Left cardiac atrium (tissue), 4 donors: ENCODE measurements at regions not wholly inside any gene's neighbourhood (a gene's known extent, or its start where the extent isn't known, plus 50 kb on each side); places are given as distances from the start of the nearest gene placed in this dataset.

Source experiments
- ATAC-seq, 2 donors: fragments of 200-7000 bp; cut with Tn5 transposase; one replicate each; pipeline ENCODE4 v1.9.1; 2020; ENCODE audit warnings: mild to moderate bottlenecking in 2 of 2, moderate library complexity in 2 of 2
- DNase-seq: peaks from one replicate; pipeline ENCODE4 v3.0.0-alpha.2; 2020
- intact Hi-C, 2 donors: fragments of 100-400 bp; cut with DNase I; formaldehyde crosslinking; loops; one replicate each; pipeline versions ENCODE4 v1.14.1 to v1.15.1; 2022 to 2023
- donor health status: DM: no; HTN: yes; CAD: no.
- donor health status: DM: no; HTN: yes; CAD: no; lungs with severe emphysema.
- donor health status: DM: yes; HTN: yes; CAD: no.
- donor health status: Dilated cardiomyopathy.

DNA sequence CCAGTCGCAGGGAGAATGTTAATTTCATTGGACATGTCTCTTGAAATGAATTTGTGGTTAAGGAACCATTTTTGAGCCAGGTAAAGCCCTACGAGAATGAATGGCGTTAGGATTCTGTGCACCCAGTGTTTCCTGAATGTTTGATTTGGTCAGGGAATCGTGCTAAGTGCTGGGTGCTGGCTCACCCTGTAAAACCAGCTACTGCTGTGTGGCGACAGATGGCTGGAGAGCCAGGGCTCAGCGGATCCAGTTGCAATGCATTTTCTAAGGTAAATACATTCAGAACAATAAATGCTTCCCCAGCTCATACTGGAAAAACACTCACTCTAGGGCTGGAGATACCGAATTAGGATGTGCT lies 355.5 kb downstream of the GLRX3 start:
- no peak for ATAC-seq
- intact Hi-C loops = no loop called here
- no peak for DNase-seq

DNA sequence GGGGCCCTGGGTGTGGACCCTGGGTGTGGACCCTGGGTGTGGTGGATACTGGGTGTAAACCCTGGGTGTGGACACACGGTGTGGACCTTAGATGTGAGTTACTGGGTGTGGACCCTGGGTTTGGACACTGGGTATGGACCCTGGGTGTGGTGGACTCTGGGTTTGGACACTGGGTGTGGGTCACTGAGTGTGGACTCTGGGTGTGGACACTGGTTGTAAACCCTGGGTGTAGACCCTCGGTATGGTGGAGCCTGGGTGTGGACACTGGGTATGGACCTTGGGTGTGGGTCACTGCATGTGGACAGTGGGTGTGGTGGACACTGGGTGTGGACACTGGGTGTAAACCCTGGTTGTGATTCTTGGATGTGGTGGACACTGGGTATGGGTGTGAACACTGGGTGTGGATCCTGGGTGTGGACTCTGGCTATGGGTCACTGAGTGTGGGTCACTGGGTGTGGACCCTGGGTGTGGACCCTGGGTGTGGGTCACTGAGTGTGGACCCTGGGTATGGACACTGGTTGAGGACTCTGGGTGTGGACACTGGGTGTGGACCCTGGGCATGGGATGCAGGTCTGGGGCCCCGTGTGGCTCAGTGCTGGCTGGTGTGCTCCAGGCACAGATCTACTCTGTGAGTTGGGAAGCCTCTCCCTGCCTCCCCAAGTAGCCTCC lies 356.2 kb downstream of the GLRX3 start:
- DNase-seq = no peak
- ATAC-seq = no peak
- intact Hi-C loops = no loop called here

DNA sequence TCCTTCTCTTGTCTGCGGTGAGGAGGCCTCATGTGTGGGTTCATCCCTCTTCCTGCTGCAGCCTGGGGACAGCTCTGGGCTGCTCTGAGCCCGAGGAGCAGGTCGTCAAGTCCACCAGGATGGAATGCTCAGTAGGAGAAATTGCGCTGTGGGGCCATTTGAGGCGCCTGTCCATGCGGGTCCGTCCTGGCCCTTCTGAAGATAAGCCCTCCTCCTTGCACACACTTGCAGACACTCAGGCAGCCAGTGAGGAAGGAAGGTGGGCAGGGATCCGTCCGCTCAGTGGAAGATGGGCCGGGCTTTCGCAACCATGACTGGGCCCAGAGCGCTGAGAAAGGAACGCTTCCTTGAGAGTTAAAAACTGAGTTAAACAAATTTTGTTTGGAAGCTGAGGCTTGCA lies 356.8 kb downstream of the GLRX3 start:
- DNase-seq (no peak), ATAC-seq (no peak)
- intact Hi-C loops = no loop called here

DNA sequence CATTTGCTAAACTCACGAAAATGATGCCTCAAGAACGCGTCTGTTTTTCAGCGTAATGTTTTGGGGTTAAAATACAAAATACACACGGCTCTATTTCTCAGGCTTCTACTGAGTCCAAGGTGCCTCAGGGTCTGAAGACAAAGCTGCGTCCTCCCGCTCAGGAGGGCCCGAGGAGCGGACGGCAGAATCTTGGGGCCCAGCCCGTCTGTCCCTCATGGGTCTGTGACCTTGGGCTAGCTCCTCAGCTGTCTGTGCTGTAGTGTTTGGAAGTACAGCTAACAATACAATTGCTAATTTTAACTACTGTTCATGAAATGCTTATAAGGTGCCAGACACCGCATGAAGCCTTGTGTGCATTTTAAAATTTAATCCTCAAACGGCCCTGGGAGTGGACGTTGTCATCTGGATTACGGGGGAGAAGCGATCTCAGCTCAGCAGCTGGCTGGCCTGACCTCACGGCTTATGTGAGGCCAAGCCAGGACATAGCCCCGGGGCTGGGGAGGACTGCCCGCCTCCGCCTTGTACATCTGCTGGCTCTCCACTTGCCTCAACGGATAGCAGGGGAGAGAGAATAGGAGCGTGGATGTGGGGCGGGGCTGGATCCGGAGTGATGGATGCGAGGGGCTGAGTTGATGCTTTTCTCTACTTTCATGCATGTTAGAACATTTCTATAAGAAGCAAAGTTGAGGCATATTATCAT lies 357.4 kb downstream of the GLRX3 start:
- ATAC-seq (no peak), DNase-seq (no peak)
- intact Hi-C loops = no loop called here

DNA sequence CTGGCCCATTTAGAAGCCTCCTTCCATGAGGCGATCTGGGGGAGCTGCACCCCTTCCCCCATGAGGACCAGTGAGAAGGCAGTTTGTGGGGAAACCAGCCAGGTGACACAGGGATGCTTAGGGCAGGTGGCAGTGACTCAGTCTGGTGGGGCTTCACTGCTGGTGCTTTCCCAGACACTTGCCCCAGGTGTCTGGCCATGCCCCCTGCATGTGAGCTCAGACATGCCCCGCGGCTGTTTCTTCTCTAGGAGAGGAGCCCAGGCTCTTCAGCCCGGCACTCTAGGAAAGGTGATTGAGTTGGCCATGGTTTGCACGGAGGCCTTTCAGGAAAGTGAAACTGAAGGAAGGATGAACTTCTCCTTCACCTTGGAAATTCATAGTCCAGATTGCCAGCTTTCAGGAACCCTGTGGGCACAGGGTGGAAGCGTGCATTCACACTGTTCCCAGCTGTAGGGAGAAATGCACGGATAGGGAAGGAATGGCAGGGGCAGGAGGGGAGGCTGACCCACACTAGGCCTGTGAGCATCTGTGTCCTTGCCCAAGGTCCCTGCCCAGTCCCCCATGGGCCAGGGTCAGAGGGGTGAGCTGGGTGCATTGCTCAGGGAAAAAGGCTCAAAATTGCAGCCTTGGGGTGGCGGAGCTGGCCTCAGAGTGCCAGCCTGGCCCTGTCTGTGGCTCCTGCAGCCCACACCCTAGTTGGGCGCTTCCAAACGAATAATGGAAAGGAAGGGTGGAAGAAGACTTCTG lies 359.1 kb downstream of the GLRX3 start:
- ATAC-seq (no peak), DNase-seq (no peak)
- intact Hi-C loops = no loop called here

DNA sequence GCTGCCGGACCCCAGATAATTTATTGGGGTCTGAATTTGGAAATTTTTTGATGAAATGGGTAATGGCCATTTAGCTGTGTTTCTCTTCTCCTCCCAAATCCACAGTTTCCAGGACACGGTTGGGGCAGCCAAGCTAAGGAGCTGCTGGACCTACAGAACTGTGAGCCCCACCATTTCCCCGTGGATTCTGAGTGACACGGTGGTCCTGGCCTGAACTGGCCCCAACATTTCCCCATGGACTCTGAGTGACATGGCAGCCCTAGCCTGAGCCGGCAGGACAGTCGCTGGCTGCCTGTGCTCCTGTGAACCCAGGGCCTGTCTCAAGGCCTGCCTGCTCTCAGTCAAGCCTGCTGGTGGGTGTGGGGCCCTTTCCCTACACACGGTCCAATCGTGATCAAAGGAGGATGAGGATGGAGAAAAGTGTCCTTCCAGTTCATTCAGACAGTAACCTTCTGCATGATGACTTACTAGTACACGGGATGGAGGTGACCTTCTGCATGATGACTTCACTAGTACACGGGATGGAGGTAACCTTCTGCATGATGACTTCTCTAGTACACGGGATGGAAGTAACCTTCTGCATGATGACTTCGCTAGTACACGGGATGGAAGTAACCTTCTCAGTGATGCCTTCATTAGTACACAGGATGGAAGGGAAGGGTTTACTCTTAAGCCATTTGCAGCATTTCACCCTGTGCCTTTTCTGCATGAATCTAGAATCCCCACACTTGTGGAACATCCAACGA lies 359.9 kb downstream of the GLRX3 start:
- DNase-seq (no peak), ATAC-seq (no peak)
- intact Hi-C loops = no loop called here

DNA sequence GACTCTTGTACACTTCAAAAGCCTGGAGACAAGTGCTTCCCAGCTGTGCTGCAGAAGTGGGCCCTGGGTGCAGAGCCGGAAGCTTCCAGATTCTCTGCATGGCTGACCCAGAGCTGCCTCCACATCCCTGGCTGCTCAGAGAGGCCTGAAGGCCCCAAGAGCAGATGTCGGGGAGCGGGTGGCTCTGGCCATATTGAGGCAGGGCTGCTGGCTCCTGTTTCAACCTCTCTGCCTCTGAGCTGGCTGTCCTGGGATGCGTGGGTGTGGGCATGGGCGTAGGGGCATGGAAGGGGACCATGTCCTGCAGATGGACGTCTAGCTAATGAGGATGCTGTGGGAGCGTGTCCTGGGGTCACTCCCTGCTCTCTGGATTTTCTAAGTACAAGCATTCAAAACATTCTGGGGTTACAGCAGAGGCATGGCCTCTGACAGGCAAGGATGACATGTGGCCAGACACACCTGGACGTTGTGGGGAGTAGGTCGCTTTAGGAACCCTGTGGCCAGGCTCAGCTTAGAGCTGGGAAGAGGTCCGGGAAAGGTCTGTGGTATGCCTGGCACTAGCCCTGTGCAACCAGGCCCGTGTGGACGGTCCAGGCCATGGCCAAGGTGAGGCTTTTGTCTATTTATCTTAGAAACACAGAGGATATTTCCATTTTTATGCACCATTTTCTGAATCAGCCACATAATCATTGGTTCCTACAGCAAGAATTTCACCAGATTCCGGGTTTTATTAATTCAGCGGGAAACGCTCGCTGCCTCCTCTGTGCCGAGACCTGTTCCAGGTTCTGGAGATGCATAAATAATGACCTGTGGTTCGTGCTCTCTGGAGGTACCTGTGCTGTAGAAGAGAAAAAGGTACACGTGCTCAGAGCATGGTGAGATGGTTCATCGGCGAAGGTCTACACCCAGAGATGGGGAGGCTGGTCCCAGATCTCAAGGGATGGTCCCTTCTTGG lies 361.1 kb downstream of the GLRX3 start:
- no peak for ATAC-seq
- intact Hi-C loops = no loop called here
- DNase-seq = no peak

DNA sequence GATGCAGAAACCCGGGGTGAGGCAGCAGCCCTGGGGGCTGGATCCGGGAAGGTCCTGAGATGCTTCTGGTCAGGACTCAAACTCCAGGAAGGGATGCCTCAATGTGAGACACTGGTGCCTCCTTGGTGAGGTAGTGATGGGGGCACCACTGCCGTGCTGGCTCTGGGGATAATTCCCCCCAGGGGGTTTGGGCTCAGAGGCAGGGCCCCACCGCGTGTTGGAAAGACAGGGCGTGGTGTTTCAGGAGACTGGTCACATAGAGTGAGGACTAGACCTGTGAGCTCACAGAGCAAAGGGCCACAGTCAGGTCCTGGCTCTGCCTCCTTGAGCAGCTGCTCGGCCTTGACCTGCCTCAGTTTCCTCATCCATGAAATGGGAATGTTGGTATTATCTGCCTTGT lies 361.9 kb downstream of the GLRX3 start:
- intact Hi-C loops = no loop called here
- ATAC-seq (no peak), DNase-seq (no peak)

DNA sequence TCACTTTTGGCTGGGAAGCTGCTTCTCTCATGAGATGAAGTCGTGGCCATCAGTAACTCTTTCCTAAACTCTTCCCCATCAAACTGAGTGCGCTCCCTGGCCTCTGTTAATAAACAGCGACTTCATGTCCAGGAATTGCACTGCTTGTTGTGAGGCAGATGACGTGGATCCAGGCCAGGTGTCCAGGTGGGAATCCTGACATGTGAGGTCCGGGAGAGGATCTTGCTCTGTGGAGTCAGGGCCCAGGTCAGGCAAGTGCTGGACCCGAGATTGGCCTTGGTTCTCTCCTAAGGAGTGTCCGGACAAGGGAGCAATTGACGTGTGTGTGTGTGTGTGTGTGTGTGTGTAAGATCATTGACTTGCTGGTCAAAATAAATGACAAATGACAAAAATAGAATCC lies 362.7 kb downstream of the GLRX3 start:
- intact Hi-C loops = no loop called here
- no peak for ATAC-seq
- DNase-seq = no peak

DNA sequence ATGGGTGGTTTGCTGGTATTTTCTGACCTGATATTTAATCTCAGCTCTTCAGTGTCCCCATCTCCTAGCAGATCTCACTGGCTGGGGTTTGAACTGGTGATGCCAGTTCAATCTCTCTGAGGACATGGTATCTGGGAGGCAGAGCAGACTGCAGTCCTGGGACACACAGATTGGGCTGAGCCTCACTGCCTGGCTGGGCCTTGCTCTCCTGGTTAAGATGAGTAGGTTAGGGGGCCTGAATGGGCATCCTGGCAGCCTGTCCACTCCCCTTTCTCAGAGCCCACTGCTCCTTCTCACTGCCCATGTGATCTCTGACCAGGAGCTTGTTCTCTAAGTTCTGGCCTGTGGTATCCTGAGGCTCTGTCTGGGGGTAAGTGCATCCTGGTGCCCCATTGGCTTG lies 363.4 kb downstream of the GLRX3 start:
- ATAC-seq (no peak), DNase-seq (no peak)
- intact Hi-C loops = no loop called here

DNA sequence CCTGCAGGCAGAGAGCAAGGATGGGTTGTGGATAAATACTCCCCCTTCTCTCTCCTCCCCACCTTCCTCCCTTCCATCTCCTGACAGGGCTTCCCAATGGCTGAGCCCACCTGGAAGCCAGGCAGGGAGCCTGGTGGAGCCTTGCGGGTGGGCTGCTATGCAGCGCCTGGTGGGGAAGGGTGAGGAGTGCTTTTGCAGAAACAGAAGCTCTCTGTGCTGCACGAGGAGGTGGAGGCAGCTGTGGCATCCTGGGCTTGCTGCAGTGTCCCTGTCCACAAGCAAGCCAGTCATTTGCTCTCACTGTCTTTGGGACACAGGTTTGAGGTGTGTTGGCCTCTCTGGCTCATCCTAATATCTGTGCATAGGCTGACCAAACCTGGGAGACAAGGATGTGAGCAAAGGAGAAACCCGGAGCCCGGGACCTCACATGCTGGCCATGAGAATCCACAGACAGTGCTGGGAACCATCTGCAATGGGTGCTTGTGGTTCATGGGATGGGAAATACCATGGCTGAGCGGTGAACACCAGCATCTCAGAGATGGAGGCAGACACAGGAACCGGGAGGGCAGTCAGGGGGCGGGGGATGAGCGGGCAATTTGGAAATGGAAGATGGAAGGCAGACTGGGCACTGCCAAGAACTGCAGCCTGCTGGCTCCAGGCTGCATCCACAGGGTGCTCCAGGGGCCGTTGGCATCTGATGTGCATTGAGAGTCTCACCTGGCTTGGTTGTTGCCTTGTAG lies 364.2 kb downstream of the GLRX3 start:
- ATAC-seq (no peak), DNase-seq (no peak)
- intact Hi-C loops = no loop called here

DNA sequence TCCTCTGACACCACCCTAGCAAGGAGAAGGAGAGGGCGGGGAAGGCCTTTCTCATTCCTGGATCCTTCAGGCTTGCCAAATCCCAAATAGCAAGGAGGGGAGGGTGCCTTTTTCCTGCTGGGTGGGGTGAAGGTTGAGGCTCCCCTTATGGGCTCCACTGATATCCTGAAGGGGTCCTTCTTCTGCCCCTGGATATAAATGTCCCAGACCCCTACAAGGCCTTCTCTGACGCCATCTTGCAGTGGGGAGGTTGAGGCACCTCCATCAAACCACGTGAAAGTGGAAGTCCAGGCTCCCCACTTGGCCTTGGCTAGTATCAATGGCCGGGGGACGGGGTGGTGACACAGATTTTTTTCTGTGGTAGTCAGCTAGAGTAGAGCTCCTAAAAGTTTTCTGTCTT lies 371.3 kb downstream of the GLRX3 start:
- ATAC-seq = no peak
- no peak for DNase-seq
- intact Hi-C loops = no loop called here

DNA sequence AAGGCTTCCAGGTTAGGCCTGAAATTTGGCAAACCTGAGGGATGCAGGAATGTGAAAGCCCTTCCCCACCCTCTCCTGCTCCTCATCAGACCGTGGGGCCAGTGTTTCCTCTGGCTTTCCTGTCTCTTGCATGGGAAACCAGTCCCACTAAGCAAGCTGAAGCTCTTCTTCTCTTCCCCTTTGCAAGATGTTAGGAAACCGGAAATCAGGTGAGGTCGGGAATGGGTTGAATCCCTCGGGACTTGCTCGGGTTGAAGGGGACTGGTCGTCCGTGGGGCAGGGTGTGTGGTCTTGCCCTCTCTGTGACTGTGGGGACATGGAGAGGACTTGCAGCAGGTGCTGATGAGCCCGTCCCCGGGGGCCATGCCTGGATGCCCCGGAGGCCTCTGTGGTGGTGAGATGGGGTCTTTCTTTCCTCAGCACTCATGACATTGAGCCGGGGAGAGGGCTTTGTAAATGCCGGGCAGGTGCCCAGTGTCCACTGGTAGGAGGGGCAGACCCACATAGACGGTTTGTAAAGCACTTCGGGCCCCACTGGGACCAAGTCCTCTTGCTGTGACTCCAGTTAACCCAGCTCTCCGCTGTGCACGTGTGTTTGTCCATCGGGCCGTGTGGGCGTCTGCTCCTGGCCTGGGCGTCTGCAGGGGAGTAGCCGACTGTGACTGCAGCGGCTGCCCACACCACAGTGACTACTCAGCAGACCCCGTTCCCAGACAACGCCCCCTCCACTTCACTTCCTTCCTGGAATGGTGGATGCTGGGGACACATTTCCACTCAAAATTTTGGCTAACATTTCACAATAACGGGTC lies 373.9 kb downstream of the GLRX3 start:
- ATAC-seq (no peak), DNase-seq (no peak)
- intact Hi-C loops = no loop called here

DNA sequence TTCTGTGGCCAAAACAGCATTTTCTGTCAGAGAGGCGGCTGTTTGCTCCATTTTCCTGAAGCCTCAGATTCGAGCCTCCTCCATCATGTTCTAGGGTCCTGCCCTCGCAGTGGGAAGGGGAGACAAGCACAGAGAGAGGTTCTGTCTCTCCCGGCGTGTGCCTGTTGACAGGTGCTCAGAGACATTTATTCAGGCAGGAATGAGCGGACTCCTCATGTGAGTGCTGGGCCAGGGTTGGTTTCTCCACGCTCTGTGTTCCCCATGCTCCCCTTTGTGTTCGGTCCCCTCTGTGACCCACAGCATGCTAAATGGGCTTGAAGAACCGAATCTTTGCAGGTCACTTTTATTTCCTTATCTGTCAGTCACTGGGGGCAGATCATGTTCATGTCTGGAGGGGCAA lies 374.6 kb downstream of the GLRX3 start:
- DNase-seq (no peak), ATAC-seq (no peak)
- intact Hi-C loops = no loop called here

DNA sequence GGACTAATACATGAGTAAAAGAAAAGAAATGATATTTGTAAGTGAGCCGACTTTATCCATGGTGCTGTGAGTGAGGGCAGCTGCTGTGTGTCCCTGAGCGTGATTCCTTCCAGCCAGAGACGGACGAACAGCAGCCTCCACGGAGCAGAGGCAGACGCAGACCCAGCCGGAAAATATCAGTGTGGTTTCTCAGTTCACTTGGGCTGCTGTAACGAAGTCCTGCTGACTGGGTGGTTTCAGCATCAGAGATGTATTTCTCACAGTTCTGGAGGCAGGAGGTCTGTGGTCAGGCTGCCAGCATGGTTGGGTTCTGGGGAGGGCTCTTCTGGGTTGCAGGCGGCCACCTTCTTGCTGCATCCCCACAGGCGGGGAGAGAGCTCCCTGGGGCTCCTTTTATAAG lies 375.6 kb downstream of the GLRX3 start:
- intact Hi-C loops = no loop called here
- DNase-seq (no peak), ATAC-seq (no peak)

DNA sequence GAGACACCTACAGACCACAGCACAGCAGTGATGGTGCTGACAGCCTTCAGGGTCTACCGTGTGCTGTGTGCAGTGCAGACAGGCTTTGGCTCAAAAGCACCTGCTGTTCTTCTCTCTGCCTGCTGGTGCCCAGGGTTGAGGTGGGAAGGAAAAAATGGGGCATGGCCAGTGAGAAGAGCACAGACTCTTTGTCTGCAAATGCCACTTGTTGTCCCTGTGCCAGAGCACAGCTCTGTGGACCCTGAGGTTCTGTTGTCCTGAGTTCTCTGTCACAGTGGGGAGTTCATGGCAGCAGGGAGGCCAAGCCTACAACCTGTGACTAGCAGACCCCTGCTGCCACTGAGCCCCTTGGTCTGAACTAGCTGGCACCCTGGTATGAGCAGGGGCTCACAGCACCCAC lies 376.7 kb downstream of the GLRX3 start:
- DNase-seq (no peak), ATAC-seq (no peak)
- intact Hi-C loops = no loop called here

DNA sequence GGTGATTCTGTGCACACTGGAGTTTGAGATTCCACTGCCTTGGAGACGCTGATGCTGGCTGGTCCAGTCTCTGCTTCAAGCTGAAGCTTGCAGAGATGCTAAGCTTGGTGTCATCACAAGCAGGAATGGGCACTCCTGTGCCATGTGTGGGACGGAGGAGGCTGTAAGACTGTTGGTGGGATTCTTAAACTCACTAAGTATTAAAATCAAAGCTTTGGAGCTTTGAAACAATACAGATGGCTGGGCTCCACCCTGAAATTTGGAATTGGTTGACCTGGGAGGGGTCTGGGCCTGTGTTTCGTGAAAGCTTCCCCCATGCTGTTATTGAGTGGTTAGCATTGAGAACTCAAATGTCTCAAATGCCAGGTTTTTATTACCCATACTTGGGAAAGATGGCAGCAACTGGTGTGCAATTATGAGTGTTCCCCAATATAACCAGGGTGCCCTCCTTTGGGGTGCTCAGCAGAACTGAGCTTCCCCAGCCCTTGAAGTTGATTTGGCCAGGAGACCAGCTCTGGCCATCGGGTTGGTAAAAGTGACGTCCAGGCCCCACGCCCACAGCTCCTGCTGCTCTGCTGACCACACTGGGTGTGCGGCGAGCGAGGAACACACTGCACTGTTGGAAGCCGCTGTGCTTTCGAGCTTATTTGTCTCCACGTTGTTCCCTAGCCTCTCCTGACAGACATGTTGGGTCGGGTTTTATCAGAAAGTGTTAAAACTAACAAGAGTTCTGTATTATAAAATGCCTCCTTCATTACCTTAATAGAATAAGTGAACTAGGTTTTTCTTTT lies 377.7 kb downstream of the GLRX3 start:
- intact Hi-C loops = no loop called here
- ATAC-seq (no peak), DNase-seq (no peak)
